AML-193 (cell line): ENCODE measurements at regions not wholly inside any gene's neighbourhood (a gene's known extent, or its start where the extent isn't known, plus 50 kb on each side); places are given as distances from the start of the nearest gene placed in this dataset.
"Not testable (repeated sequence)": the region's sequence is repeated elsewhere in the genome, so short reads cannot be mapped to it uniquely, and the experiment has no call there.

Experiments used
- DNase-seq, 2 experiments: peaks; one replicate each; lab custom pipeline; 2025; lab: John Stamatoyannopoulos, UW

- DNase-seq: no peak
These were observed 149.3 kb downstream of the TGFB2 start for GRCh38 chr1:218494449-218494852.

GRCh38 chr1:218495931-218496330 lies 150.8 kb downstream of the TGFB2 start:
- no peak for DNase-seq

DNA sequence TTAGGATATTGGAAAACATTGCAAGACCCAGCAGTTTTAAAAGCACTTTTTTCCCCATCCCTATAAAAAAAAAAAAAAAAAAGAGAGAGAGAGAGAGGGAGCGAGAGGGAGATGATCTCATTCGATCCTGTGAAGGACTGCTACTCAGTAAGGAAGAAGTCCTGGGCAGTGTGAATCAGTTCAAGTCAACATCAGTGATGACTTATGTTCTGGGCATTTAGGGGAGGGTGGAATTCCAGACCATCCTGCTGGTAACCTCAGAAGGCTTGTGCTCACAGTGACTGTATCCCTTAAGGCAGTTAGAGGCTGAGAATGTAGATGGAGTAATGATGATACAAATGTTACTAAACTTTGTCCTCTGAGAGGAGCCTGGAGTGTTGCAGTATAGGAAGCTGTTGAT lies 151.4 kb downstream of the TGFB2 start:
- DNase-seq: no peak

DNA sequence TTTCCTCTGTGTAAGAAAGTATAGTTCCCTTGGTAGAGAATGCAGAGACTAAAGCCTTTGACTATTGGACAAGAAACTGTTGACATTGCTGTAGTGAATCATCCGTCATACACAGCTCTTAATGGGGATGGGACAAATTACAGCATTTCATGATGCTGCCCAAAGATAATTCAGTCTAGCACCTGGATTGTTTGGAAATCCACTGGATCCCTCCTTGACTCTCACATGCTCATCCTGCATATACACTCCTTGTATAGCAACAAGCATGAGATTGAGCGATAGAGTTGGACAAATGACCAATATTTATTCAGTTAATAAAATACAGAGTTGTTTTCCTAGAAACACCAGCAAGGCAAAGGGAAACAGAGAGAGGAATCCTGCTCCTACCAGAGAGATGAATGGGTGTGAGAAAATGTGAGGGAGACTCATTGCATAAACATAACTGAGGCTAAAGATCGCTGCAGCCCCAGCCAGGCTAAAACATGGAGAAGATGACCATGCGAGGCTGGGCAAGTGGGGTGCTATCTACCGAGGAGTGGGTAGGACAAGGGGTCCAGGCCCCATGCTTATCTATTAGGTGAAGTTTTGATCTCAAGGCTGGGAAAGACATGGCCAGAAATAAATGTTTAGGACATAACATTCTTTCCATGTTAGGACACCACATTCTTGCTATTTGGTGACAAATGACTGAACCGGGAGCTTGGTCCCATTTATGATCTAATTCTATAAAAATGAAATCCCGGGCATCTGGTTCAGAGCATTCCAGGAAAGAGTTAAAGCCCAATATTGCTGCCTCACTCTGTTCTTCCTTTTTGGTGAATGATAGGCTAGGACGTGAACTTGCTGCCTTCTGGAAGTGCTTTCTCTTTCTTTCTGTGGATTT lies 153.2 kb downstream of the TGFB2 start:
- no peak for DNase-seq

GRCh38 chr1:218499011-218499691 lies 154.0 kb downstream of the TGFB2 start:
- DNase-seq: no peak

DNA sequence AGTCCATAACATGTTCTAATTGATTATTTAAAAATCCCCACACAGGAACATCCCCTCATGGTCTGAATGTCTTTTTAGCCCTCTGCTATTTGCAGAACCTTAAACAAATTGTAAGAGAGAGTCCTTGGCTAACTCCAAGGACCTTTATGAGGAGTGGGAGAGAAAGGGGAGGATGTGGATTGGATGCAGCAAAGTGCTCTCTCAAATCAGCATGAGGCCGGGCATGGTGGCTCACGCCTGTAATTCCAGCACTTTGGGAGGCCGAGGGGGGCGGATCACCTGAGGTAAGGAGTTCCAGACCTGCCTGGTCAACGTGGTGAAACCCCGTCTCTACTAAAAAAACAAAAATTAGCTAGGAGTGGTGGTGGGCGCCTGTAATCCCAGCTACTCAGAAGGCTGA lies 154.8 kb downstream of the TGFB2 start:
- DNase-seq: no peak

DNA sequence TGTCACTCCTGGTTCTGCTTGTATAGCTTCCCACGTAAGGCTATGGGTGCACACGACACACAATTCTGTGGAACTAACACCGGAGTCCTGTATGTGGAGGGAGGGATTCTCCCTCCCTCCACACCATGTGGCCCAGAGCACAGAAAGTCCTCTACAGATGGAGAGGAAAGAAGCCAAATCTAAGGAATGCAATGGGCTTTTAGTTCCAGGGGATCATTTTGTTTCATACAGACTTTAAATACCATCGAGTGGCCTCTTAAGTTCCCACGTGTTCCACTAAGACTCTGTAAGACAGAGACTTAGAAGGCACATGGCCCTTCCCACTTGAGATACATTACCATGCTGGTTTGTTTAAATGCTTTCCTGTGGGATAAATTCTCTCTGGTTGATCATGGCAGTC lies 156.0 kb downstream of the TGFB2 start:
- DNase-seq: no peak

- DNase-seq: no peak
These were observed 157.2 kb downstream of the TGFB2 start for GRCh38 chr1:218502383-218502782.

GRCh38 chr1:218503102-218503501 lies 158.0 kb downstream of the TGFB2 start:
- DNase-seq: no peak

DNA sequence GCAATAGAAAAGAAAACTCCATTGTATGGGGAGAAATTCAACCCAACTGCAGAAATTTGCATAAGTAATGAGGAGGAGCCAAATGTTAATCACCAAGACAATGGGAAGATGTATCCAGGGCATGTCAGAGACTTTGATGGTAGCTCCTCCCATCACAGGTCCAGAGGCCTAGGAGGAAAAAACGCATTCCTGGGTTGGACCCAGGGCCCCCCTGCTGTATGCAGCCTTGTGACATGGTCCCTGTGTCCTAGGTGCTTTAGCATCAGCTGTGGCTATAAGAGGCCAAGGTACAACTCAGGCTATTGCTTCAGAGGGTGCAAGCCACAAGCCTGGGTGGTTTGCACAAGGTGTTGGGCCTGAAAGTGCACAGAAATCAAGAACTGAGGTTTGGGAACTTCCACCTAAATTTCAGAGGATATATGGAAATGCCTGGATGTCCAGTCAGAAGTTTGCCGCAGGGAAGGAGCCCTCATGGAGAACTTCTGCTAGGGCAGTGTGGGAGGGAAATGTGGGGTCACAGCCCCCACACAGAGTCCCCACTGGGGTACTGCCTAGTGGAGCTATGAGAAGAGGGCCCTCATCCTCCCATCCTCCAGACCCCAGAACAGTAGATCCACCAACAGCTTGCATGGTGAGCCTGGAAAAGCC lies 162.3 kb downstream of the TGFB2 start:
- DNase-seq: no peak

DNA sequence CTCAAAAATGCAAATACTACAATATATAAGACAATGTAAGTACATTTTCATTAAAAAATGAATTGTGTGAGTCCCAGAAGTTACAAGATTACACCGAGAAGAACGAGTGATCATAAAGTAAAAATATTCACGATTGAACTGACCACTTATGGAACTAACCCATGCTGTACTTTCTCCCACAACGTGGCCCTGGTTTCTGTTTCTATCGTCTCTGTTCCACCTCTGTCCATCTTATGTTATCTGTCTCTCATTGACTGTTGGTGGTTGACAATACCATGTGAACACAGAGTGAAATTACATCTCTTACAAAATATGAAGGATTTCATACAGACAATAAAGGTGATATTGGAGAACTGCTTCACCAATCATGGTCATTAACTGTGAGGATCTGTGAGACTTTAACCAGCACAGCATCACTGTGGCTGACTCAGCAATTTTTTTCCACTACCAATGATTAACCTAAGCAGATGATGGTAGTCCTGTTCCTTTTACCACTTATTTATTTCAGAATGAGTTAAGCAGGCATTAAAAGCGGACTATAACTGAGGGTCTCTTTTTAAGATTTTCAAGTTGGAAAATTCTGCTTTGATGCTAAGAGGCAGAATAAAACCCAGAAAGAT lies 165.1 kb downstream of the TGFB2 start:
- DNase-seq: no peak

DNA sequence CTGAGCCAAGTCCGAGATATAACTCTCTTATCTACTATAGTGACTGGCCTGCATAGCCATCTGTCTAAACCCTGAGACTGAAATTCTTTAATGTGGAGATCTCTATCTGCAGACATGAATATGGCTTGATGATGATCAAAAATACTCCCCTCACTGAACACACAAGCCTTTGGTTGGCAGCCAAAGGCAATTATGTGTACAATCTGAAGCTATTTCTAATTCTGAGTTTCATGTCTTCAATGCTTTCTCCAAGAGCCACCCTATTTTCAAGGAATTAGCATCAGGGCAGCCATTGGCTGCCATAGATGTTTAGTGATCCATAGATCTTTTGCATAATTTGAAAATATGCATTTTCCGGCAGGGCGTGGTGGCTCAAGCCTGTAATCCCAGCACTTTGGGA lies 168.2 kb downstream of the TGFB2 start:
- DNase-seq: no peak

GRCh38 chr1:218514689-218515088 lies 169.6 kb downstream of the TGFB2 start:
- no peak for DNase-seq

DNA sequence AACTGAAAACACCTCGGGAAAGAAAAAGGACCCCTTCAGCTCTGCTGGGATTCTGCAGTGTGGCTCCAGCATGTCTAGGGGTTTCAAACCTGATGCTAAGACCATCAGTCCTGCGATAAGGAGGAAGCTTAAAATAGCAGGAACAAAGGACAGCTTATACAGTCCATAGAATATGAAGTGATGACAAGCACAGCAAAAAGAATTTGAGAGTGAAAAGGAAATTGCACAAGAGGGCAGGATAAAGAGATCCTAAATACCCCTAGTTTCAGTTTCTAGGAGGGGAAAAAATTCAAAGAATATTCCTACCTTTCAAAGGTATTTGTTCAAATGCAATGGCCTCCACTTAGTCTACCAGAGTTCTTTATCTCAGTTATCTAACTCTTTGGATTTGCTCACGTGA lies 171.4 kb downstream of the TGFB2 start:
- DNase-seq: no peak

DNA sequence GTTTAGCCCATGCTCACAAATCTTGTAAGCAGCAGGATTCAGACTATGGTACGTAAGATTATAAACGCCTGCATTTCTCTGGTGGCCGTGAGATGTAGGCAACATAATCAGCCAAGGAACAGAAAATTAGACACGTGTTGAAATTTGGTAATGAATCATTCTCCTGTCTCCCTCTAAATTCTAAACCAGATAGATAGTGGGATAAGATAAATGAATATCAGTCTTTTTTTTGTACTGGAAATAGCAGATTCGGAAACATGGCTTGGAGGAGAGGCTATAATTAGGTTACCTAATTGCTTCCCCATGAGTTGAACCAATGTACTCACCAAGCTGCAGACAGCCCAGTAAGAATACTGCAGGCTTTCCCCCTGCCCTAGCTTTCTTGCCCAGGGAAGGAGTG lies 172.3 kb downstream of the TGFB2 start:
- DNase-seq: no peak

DNA sequence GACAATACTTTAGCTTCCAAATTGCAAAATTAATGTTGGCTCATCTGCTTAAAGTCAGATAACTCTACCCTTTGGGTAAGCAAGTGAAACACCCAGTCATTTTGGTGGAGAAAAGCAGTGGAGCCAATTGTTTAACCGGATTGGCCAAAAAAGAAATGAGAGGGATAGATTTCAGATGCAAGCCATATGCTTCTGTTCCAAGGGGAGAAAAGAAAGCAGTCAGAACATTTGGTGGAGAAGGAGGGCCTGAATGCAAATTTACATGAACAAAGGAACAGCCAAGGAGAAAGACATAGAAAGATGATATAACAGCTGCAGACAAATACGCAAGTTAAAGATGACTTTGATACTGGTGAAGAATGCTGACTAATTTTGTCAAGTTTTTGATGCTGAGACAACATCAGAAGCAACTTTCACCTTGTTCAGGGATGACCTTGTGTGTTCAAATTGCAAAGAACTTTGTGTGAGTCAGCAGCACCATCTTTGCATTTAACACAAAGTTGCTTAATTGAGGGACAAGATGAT lies 173.1 kb downstream of the TGFB2 start:
- DNase-seq: no peak

DNA sequence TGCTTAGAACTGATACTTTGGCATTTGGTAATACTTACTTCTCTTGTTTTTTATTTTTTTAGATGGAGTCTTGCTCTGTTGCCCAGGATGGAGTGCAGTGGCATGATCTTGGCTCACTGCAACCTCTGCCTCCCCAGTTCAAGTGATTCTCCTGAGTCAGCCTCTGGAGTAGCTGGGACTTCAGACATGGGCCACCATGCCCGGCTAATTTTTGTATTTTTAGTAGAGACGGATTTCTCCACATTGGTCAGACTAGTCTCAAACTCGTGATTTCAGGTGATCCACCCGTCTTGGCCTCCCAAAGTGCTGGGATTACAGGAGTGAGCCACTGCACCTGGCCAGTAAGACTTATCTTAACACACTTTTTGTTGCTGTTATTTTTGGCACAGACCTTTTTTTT lies 175.5 kb downstream of the TGFB2 start:
- DNase-seq: not testable (repeated sequence)

DNA sequence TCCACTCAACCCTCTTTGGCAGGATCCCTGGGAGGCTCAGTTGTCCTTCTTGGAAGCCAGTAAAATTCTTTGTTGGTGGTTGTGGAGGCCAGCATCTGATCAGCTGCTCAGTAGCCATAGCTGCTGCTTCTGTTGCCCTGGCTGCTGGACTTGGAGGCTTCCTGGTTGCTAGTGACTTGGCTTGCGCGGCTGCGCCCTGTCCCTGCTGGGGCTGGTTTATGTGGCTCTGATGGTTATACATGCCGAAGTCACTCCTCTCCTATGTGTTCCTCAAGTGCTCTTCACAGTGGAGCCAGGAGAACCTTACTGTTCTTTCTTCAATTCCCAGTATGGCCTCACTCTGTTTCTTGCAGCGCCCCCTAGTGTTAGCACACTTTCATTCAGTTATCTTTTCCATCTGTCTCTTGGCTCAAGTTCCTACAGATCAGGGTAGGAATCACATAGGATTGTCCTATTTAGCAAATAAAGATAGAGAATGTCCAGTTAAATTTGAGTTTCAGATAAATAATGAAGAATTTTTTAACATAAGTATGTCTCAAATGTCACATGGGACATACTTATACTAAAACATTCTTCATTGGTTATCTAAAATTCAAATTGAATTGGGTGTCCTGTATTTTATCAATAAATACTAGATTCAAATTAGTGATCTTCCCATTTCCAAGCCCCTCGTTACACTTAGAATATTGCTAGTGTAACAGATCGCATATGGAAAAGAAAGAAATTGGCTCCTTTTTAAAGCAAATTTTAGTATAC lies 176.5 kb downstream of the TGFB2 start:
- peak; percentile 33 to 55 for DNase-seq

DNA sequence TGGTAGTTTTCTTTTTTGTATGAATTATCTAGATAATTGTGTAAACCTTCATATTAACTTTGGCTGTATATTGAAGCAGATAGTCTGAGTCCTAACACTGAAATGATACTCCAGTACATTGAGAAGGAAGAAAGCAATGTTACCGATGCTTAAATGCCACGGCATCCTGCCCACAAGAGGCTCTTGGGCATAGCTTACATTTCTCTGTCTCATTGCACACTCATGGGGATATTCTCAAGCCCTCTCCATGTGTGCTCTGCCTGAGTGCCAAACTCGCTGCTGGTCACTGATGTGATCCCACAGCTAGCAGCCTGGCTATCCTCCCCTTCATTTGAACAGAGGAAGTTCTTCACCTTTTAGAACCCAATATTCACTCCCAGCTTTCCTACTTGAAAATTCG lies 179.4 kb downstream of the TGFB2 start:
- DNase-seq: no peak

DNA sequence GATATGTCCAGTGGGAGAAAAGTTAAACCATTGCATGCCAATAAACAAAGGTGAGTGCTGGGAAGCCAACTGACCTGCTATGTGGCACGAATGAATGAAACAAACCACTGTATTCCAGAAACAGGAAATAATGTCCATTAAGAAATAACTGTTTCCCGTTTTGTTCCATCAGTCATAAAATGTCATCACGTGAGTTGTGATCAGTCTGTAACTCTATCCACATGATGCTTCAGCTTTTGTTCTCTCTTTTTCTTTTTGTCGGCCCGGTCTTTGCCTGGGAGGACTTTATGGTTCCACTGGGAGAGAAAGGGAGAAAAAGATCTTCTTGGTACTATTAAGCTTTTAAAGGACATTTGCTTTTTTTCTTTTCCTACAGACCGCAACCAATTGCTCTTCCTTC lies 179.9 kb downstream of the TGFB2 start:
- no peak for DNase-seq

GRCh38 chr1:218525451-218526197 lies 180.5 kb downstream of the TGFB2 start:
- DNase-seq: no peak
